Liver (tissue), 8 donors: ENCODE measurements at regions not wholly inside any gene's neighbourhood (a gene's known extent, or its start where the extent isn't known, plus 50 kb on each side); places are given as distances from the start of the nearest gene placed in this dataset.

Experiments
- DNase-seq: peaks from one replicate; pipeline ENCODE4 v3.0.0-alpha.2; 2017; ENCODE audit warnings: low spot score
- H3K27ac ChIP-seq, 2 donors: one replicate each; pipeline ENCODE4 v1.7.0; 2013; ENCODE audit warnings: inconsistent platforms in 2 of 2, low read length in 2 of 2, control low read depth in 1 of 2, low read depth in 1 of 2, mild to moderate bottlenecking in 1 of 2
- H3K27me3 ChIP-seq, 4 donors: one replicate each; pipeline versions ENCODE4 v1.6.1 to v1.7.0; 2013; ENCODE audit warnings: low read length in 3 of 4, inconsistent platforms in 1 of 4, mild to moderate bottlenecking in 1 of 4, moderate library complexity in 1 of 4; ENCODE audit not compliant: control insufficient read depth in 4 of 4, insufficient read depth in 4 of 4
- H3K36me3 ChIP-seq, 4 donors: one replicate each; pipeline versions ENCODE4 v1.6.1 to v1.7.0; 2013; ENCODE audit warnings: low read length in 3 of 4, mild to moderate bottlenecking in 3 of 4, low read depth in 1 of 4, moderate library complexity in 1 of 4; ENCODE audit not compliant: control insufficient read depth in 4 of 4, insufficient read depth in 3 of 4
- H3K4me1 ChIP-seq, 4 donors: one replicate each; pipeline versions ENCODE4 v1.6.1 to v1.7.0; 2013; ENCODE audit warnings: low read length in 3 of 4, mild to moderate bottlenecking in 3 of 4, moderate library complexity in 1 of 4; ENCODE audit not compliant: control insufficient read depth in 4 of 4, insufficient read depth in 4 of 4
- H3K4me3 ChIP-seq, 3 donors: one replicate each; pipeline versions ENCODE4 v1.6.1 to v1.7.0; 2013; ENCODE audit warnings: low read length in 3 of 3, control low read depth in 1 of 3, low read depth in 1 of 3, mild to moderate bottlenecking in 1 of 3
- H3K9ac ChIP-seq, 2 donors: one replicate each; pipeline ENCODE4 v1.7.0; 2013; ENCODE audit warnings: low read length in 2 of 2, mild to moderate bottlenecking in 2 of 2, moderate library complexity in 2 of 2, control low read depth in 1 of 2, low read depth in 1 of 2
- H3K9me3 ChIP-seq, 4 donors: one replicate each; pipeline versions ENCODE4 v1.6.1 to v1.7.0; 2013; ENCODE audit warnings: low read length in 3 of 4; ENCODE audit not compliant: control insufficient read depth in 4 of 4
- EGR1 ChIP-seq, 2 donors: IDR thresholded peaks; 2 replicates each; pipeline ENCODE4 v1.6.1; 2016 to 2018; ENCODE audit warnings: antibody characterized with exemption in 2 of 2, low read depth in 2 of 2
- FOXA1 ChIP-seq: IDR thresholded peaks from 2 replicates; pipeline ENCODE4 v1.6.1; 2016; ENCODE audit warnings: antibody characterized with exemption
- FOXA2 ChIP-seq: IDR thresholded peaks from 2 replicates; pipeline ENCODE4 v1.6.1; 2016; ENCODE audit warnings: antibody characterized with exemption
- GABPA ChIP-seq, 2 donors: IDR thresholded peaks in 1 of 2; conservative IDR thresholded peaks in 1 of 2; 2 replicates each; pipeline ENCODE4 v1.6.1; 2016; ENCODE audit warnings: antibody characterized with exemption in 2 of 2, mild to moderate bottlenecking in 1 of 2, moderate library complexity in 1 of 2
- HNF4A ChIP-seq, 2 donors: conservative IDR thresholded peaks; 2 replicates each; pipeline ENCODE4 v1.6.1; 2016; ENCODE audit warnings: antibody characterized with exemption in 2 of 2, mild to moderate bottlenecking in 2 of 2
- HNF4G ChIP-seq: IDR thresholded peaks from 2 replicates; pipeline ENCODE4 v1.6.1; 2016; ENCODE audit warnings: antibody characterized with exemption
- JUND ChIP-seq, 2 donors: IDR thresholded peaks; 2 replicates each; pipeline ENCODE4 v1.6.1; 2016; ENCODE audit warnings: antibody characterized with exemption in 2 of 2
- NR2F2 ChIP-seq: IDR thresholded peaks from 2 replicates; pipeline ENCODE4 v1.6.1; 2016; ENCODE audit warnings: antibody characterized with exemption
- RAD21 ChIP-seq, 2 donors: IDR thresholded peaks; 2 replicates each; pipeline ENCODE4 v1.6.1; 2016; ENCODE audit warnings: antibody characterized with exemption in 2 of 2, mild to moderate bottlenecking in 2 of 2
- RXRA ChIP-seq, 2 donors: IDR thresholded peaks; 2 replicates each; pipeline ENCODE4 v1.6.1; 2017 to 2018; ENCODE audit warnings: antibody characterized with exemption in 2 of 2, mild to moderate bottlenecking in 1 of 2
- SP1 ChIP-seq: IDR thresholded peaks from 2 replicates; pipeline ENCODE4 v1.6.1; 2018; ENCODE audit warnings: antibody characterized with exemption, mild to moderate bottlenecking
- TAF1 ChIP-seq: conservative IDR thresholded peaks from 2 replicates; pipeline ENCODE4 v1.6.1; 2016; ENCODE audit warnings: antibody characterized with exemption, mild to moderate bottlenecking
- YY1 ChIP-seq: IDR thresholded peaks from 2 replicates; pipeline ENCODE4 v1.6.1; 2016; ENCODE audit warnings: antibody characterized with exemption, mild to moderate bottlenecking
- WGBS: extraction: QIAGEN DNeasy Blood & Tissue Kit; methylation state at CpG from one replicate; pipeline ENCODE4 v1.1.7; 2013; 5-methylcytosine and 5-hydroxymethylcytosine counted together
- TF ChIP-seq, protein P1 (sequence below): IDR thresholded peaks from 2 replicates; pipeline ENCODE4 v1.6.1; 2016; ENCODE audit warnings: antibody characterized with exemption
- TF ChIP-seq, protein P2 (sequence below): IDR thresholded peaks from 2 replicates; pipeline ENCODE4 v1.6.1; 2016; ENCODE audit warnings: antibody characterized with exemption
- TF ChIP-seq, protein P3 (sequence below): IDR thresholded peaks from 2 replicates; pipeline ENCODE4 v1.6.1; 2016; ENCODE audit warnings: antibody characterized with exemption
- TF ChIP-seq, protein P4 (sequence below): IDR thresholded peaks from 2 replicates; pipeline ENCODE4 v1.6.1; 2016; ENCODE audit warnings: antibody characterized with exemption, mild to moderate bottlenecking
- TF ChIP-seq, protein P5 (sequence below): fragments of 150-350 bp; IDR thresholded peaks from 2 replicates; pipeline ENCODE4 v1.5.1; 2017; ENCODE audit warnings: improper control_type of control experiment, low read depth, low read length; ENCODE audit not compliant: missing input control
- donor health status: healthy.
- donor health status: healthy.
- donor health status: healthy.
- donor health status: healthy.
- donor health status: healthy.

DNA sequence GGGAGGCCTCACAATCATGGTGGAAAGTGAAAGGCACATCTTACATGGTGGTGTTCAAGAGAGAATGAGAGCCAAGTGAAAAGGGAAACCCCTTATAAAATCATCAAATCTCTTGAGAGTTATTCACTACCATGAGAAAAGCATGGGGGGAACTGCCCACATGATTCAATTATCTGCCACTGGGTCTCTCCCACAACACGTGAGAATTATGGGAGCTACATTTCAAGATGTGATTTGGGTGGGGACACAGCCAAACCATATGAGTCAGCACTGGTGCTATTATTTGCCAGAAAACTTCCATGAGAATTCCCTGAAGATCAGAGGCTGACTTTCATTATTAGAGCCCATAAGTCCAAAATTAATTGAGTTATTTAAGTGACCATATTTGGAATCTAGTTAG lies 1001.2 kb upstream of the POT1 start:
- H3K4me1 ChIP-seq = no peaks in the 10 kb centered on the region
- H3K4me3 ChIP-seq = no peak overlapping the region
- H3K9ac ChIP-seq = no peak overlapping the region
- no peaks in the 10 kb centered on the region for H3K9me3 ChIP-seq
- no peak overlapping the region for H3K27ac ChIP-seq
- no peaks in the 10 kb centered on the region for H3K27me3 ChIP-seq
- TF ChIP-seq JUND (IDR thresholded peaks at IDR 0.05) = no peak
- TF ChIP-seq, protein P1, sequence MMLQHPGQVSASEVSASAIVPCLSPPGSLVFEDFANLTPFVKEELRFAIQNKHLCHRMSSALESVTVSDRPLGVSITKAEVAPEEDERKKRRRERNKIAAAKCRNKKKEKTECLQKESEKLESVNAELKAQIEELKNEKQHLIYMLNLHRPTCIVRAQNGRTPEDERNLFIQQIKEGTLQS = no peak
- no peak for TF ChIP-seq GABPA (IDR thresholded peaks at IDR 0.05 in 1 of 2, conservative IDR thresholded peaks at IDR 0.05 in 1 of 2)
- no peak for TF ChIP-seq RAD21 (IDR thresholded peaks at IDR 0.05)
- TF ChIP-seq, protein P2, sequence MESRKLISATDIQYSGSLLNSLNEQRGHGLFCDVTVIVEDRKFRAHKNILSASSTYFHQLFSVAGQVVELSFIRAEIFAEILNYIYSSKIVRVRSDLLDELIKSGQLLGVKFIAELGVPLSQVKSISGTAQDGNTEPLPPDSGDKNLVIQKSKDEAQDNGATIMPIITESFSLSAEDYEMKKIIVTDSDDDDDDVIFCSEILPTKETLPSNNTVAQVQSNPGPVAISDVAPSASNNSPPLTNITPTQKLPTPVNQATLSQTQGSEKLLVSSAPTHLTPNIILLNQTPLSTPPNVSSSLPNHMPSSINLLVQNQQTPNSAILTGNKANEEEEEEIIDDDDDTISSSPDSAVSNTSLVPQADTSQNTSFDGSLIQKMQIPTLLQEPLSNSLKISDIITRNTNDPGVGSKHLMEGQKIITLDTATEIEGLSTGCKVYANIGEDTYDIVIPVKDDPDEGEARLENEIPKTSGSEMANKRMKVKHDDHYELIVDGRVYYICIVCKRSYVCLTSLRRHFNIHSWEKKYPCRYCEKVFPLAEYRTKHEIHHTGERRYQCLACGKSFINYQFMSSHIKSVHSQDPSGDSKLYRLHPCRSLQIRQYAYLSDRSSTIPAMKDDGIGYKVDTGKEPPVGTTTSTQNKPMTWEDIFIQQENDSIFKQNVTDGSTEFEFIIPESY = no peak
- TF ChIP-seq RXRA (IDR thresholded peaks at IDR 0.05) = no peak
- TF ChIP-seq FOXA2 = no peak
- TF ChIP-seq HNF4A (conservative IDR thresholded peaks at IDR 0.05) = no peak
- no peak for TF ChIP-seq NR2F2
- TF ChIP-seq HNF4G = no peak
- TF ChIP-seq, protein P3, sequence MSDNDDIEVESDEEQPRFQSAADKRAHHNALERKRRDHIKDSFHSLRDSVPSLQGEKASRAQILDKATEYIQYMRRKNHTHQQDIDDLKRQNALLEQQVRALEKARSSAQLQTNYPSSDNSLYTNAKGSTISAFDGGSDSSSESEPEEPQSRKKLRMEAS = no peak
- no peak for DNase-seq
- WGBS = 68% methylated on average over 1 of the region's 1 CpG
- no peaks in the 10 kb centered on the region for H3K36me3 ChIP-seq

DNA sequence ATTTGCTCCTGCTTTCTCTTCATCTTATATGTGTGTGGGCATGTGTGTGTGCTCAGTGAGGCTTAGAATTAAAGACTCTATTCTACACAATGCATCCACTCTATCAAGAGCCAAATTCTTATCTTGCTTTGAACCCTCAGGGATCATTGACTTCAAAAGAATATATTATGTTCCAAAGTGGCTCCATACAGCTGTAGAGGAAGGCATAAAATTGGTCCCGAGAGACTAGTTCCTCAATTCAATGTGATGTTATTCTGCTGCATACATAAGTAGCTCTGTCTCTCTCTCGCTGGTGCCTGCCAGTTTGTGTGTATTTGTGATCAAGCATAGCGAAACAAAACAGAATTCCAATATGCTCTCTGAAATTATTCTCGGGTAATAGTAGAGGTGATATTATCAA lies 997.9 kb upstream of the POT1 start:
- Histone ChIP-seq H3K36me3 (no peaks in the 10 kb centered on the region), H3K9me3 (no peaks in the 10 kb centered on the region), H3K27me3 (no peaks in the 10 kb centered on the region), H3K4me1 (no peaks in the 10 kb centered on the region), H3K4me3 (no peak overlapping the region), H3K9ac (no peak overlapping the region), H3K27ac (no peak overlapping the region)
- no peak for TF ChIP-seq FOXA1
- TF ChIP-seq, protein P1 = no peak
- no peak for TF ChIP-seq RAD21 (IDR thresholded peaks at IDR 0.05)
- TF ChIP-seq, protein P4, sequence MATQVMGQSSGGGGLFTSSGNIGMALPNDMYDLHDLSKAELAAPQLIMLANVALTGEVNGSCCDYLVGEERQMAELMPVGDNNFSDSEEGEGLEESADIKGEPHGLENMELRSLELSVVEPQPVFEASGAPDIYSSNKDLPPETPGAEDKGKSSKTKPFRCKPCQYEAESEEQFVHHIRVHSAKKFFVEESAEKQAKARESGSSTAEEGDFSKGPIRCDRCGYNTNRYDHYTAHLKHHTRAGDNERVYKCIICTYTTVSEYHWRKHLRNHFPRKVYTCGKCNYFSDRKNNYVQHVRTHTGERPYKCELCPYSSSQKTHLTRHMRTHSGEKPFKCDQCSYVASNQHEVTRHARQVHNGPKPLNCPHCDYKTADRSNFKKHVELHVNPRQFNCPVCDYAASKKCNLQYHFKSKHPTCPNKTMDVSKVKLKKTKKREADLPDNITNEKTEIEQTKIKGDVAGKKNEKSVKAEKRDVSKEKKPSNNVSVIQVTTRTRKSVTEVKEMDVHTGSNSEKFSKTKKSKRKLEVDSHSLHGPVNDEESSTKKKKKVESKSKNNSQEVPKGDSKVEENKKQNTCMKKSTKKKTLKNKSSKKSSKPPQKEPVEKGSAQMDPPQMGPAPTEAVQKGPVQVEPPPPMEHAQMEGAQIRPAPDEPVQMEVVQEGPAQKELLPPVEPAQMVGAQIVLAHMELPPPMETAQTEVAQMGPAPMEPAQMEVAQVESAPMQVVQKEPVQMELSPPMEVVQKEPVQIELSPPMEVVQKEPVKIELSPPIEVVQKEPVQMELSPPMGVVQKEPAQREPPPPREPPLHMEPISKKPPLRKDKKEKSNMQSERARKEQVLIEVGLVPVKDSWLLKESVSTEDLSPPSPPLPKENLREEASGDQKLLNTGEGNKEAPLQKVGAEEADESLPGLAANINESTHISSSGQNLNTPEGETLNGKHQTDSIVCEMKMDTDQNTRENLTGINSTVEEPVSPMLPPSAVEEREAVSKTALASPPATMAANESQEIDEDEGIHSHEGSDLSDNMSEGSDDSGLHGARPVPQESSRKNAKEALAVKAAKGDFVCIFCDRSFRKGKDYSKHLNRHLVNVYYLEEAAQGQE = no peak
- TF ChIP-seq, protein P3 = no peak
- TF ChIP-seq TAF1 = no peak
- no peak for TF ChIP-seq HNF4G
- TF ChIP-seq SP1 = no peak
- TF ChIP-seq, protein P2 = no peak
- TF ChIP-seq RXRA (IDR thresholded peaks at IDR 0.05) = no peak
- no peak for TF ChIP-seq YY1
- no peak for TF ChIP-seq EGR1 (IDR thresholded peaks at IDR 0.05; ENCODE audit: low read depth in 2 of 2)
- TF ChIP-seq, protein P5, sequence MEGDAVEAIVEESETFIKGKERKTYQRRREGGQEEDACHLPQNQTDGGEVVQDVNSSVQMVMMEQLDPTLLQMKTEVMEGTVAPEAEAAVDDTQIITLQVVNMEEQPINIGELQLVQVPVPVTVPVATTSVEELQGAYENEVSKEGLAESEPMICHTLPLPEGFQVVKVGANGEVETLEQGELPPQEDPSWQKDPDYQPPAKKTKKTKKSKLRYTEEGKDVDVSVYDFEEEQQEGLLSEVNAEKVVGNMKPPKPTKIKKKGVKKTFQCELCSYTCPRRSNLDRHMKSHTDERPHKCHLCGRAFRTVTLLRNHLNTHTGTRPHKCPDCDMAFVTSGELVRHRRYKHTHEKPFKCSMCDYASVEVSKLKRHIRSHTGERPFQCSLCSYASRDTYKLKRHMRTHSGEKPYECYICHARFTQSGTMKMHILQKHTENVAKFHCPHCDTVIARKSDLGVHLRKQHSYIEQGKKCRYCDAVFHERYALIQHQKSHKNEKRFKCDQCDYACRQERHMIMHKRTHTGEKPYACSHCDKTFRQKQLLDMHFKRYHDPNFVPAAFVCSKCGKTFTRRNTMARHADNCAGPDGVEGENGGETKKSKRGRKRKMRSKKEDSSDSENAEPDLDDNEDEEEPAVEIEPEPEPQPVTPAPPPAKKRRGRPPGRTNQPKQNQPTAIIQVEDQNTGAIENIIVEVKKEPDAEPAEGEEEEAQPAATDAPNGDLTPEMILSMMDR = no peak
- TF ChIP-seq HNF4A (conservative IDR thresholded peaks at IDR 0.05) = no peak
- no peak for TF ChIP-seq FOXA2
- TF ChIP-seq JUND (IDR thresholded peaks at IDR 0.05) = no peak
- no peak for TF ChIP-seq NR2F2
- no peak for TF ChIP-seq GABPA (IDR thresholded peaks at IDR 0.05 in 1 of 2, conservative IDR thresholded peaks at IDR 0.05 in 1 of 2)
- 63% methylated on average over 4 of the region's 4 CpGs for WGBS
- DNase-seq = no peak
